ENCODE measurements at regions not wholly inside any gene's neighbourhood (a gene's known extent, or its start where the extent isn't known, plus 50 kb on each side); places are given as distances from the start of the nearest gene placed in this dataset.

DNA sequence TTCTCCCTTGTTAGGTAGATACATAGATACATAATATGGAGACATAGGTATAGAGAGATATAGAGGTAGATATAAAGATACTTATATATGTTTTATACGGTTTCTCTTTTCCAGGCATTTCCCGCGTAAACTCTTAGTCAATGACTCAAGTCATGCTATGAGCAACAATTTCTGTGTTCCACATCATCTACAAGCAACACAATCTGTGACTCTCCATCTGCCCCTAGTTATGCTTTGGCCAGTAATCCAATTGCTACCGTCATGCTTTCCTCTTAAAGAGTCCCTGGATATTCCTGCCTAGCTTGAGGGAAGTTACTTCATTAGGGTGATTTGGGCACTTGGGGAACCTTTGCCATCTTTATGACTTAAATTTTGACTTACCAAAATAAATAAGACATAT lies 129.0 kb upstream of the ADAMTS16 start:
- in situ Hi-C loops (cut with HindIII; ENCODE audit: low pct_ligation_motif_present, low sequenced_read_pairs), result no loop called here
- Histone ChIP-seq H3K27me3 (replicated peaks) (no peaks in the 10 kb centered on the region), H3K4me3 (ENCODE audit: low read depth, low read length) (no peak overlapping the region), H3K36me3 (replicated peaks) (no peaks in the 10 kb centered on the region), H3K27ac (no peak overlapping the region)
- no peak for DNase-seq
- TF ChIP-seq, protein P1, sequence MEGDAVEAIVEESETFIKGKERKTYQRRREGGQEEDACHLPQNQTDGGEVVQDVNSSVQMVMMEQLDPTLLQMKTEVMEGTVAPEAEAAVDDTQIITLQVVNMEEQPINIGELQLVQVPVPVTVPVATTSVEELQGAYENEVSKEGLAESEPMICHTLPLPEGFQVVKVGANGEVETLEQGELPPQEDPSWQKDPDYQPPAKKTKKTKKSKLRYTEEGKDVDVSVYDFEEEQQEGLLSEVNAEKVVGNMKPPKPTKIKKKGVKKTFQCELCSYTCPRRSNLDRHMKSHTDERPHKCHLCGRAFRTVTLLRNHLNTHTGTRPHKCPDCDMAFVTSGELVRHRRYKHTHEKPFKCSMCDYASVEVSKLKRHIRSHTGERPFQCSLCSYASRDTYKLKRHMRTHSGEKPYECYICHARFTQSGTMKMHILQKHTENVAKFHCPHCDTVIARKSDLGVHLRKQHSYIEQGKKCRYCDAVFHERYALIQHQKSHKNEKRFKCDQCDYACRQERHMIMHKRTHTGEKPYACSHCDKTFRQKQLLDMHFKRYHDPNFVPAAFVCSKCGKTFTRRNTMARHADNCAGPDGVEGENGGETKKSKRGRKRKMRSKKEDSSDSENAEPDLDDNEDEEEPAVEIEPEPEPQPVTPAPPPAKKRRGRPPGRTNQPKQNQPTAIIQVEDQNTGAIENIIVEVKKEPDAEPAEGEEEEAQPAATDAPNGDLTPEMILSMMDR (IDR thresholded peaks at IDR 0.05; ENCODE audit: low read depth, low read length, missing control alignments), result no peak

DNA sequence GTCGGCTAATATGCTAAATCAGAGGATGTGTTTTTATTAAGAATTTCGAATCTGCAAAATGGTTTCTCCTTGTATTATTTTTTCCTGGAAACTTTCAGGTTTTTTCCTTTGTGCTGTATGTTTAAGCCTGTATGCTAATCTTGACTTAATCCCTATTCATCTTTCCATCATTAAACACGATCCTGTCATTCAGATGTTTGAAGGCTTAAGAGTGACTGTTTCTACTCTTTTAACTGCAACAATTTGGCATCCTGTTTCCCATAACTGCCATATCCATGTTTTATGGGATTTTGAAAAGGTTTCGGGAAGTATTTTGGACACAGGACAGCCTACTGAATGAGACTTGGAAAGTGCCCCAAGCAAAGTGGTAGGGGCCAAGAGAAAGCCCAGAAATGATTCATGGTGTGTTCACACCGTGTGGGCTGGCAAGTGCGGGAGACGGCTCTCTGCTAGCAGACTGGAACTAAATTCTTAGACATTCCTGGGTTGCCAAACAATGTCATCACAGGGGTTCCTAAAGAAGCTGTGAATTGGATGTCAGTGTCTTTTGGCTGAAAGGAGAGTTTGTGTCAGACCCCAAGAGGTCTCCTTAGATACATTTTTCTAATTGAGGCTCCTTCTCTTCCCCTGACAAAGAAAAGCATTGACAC lies 125.4 kb upstream of the ADAMTS16 start:
- H3K27ac ChIP-seq, result no peak overlapping the region
- DNase-seq, result peak; percentile 4
- no peaks in the 10 kb centered on the region for H3K36me3 ChIP-seq (replicated peaks)
- no peak overlapping the region for H3K4me3 ChIP-seq (ENCODE audit: low read depth, low read length)
- H3K27me3 ChIP-seq (replicated peaks), result no peaks in the 10 kb centered on the region
- TF ChIP-seq, protein P1 (IDR thresholded peaks at IDR 0.05; ENCODE audit: low read depth, low read length, missing control alignments), result no peak
- in situ Hi-C loops (cut with HindIII; ENCODE audit: low pct_ligation_motif_present, low sequenced_read_pairs), result no loop called here

DNA sequence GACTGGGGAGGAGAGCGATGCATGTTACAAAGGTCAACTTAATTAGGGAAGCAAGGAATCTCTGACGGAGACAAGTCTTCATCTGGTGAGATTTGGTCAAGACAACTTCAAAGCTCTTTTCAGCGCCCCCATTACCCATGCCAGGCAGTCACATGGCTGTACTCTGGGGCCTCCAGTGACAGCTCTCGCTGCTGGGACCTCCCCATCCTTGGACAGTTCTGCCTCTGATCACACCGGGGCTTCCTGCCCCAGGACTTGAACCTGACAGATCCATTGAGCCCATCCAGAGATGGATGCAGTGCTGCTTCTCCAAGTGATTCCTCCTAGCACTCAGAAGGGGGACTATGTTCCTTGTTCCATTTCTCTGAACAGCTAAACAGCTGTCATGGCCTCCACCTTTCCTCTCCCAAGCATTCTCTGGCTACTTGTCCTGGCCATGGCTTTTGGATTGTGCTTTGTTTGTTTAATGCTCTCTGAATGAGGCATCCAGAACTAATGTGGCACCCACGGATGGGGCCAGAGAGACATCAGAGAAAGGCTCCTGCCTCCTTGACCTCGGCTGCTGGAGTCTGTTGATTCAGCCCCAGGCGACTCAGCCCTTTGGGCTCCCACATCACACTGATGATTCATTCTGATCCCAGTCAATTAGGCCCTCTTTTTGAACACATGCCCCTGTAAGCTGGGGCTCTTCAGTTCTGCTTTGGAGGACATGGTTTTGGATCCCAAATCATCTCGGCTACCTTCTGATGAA lies 122.1 kb upstream of the ADAMTS16 start:
- TF ChIP-seq, protein P1 (IDR thresholded peaks at IDR 0.05; ENCODE audit: low read depth, low read length, missing control alignments), result no peak
- in situ Hi-C loops (cut with HindIII; ENCODE audit: low pct_ligation_motif_present, low sequenced_read_pairs), result no loop called here
- Histone ChIP-seq H3K4me3 (ENCODE audit: low read depth, low read length) (no peak overlapping the region), H3K27ac (no peak overlapping the region), H3K36me3 (replicated peaks) (no peaks in the 10 kb centered on the region), H3K27me3 (replicated peaks) (no peaks in the 10 kb centered on the region)
- DNase-seq, result peak; percentile 32

DNA sequence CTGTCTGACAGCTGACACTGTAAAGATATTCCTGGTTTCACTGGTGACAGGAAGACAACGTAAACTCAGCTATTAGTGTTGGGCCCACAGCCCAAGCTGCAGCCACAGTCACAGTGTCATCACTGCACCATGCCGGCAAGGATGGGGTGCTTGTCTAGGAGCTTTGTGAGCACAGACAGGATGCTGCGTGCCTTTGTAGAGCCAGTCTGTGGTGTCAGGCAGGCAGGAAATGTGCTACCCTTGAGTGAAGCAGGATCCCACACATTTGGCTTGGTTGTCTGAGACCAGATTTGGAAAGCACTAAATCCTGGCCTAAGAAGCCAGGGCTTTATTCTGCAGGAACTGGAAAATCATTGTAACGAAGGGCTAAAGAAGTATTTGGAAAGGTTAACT lies 121.6 kb upstream of the ADAMTS16 start:
- TF ChIP-seq, protein P1 (IDR thresholded peaks at IDR 0.05; ENCODE audit: low read depth, low read length, missing control alignments), result no peak
- in situ Hi-C loops (cut with HindIII; ENCODE audit: low pct_ligation_motif_present, low sequenced_read_pairs), result no loop called here
- peak; percentile 4 for DNase-seq
- no peak overlapping the region for H3K27ac ChIP-seq
- no peaks in the 10 kb centered on the region for H3K36me3 ChIP-seq (replicated peaks)
- no peak overlapping the region for H3K4me3 ChIP-seq (ENCODE audit: low read depth, low read length)
- no peaks in the 10 kb centered on the region for H3K27me3 ChIP-seq (replicated peaks)

DNA sequence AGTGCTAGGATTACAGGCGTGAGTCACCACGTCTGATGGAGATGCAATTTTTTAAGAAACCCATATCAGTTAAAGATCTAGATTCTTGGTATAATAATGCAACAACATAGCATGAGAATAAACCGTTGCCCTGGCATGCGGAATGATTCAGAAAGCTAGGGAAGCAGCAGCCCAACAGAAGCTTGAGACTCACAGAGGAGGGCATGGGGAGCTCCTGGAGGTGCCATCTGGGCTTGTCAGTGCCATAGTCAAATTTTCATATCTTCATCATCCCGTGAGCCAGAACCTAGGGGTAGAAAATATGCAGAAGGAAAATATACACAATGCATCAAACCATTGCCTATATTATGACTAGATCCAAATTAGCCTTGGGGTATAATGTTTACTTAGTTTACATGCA lies 118.7 kb upstream of the ADAMTS16 start:
- no peak for DNase-seq
- in situ Hi-C loops (cut with HindIII; ENCODE audit: low pct_ligation_motif_present, low sequenced_read_pairs), result no loop called here
- TF ChIP-seq, protein P1 (IDR thresholded peaks at IDR 0.05; ENCODE audit: low read depth, low read length, missing control alignments), result no peak
- H3K27ac ChIP-seq, result no peak overlapping the region
- H3K36me3 ChIP-seq (replicated peaks), result no peaks in the 10 kb centered on the region
- H3K4me3 ChIP-seq (ENCODE audit: low read depth, low read length), result no peak overlapping the region
- H3K27me3 ChIP-seq (replicated peaks), result no peaks in the 10 kb centered on the region
